Chondrocyte (in vitro differentiated cells): ENCODE measurements at regions not wholly inside any gene's neighbourhood (a gene's known extent, or its start where the extent isn't known, plus 50 kb on each side); places are given as distances from the start of the nearest gene placed in this dataset.

Source experiments
- DNase-seq: peaks from one replicate; pipeline ENCODE4 v3.0.0; 2021; ENCODE audit warnings: mixed read lengths, low spot score
- H3K27ac Mint-ChIP-seq: one replicate; pipeline ENCODE4 v1.8.0; 2021; ENCODE audit warnings: mild to moderate bottlenecking, moderate library complexity, mixed read lengths; ENCODE audit not compliant: unreplicated experiment
- H3K27me3 Mint-ChIP-seq: 2 replicates; pipeline ENCODE4 v1.8.0; 2021; ENCODE audit warnings: low read depth, mixed read lengths
- H3K36me3 Mint-ChIP-seq: 2 replicates; pipeline ENCODE4 v1.8.0; 2021; ENCODE audit warnings: low read depth, mixed read lengths
- H3K4me1 Mint-ChIP-seq: 2 replicates; pipeline ENCODE4 v1.8.0; 2021; ENCODE audit warnings: low read depth, mild to moderate bottlenecking, mixed read lengths
- H3K4me3 Mint-ChIP-seq: one replicate; pipeline ENCODE4 v1.8.0; 2021; ENCODE audit warnings: mild to moderate bottlenecking, moderate library complexity, mixed read lengths; ENCODE audit not compliant: unreplicated experiment
- H3K9me3 Mint-ChIP-seq: 2 replicates; pipeline ENCODE4 v1.8.0; 2021; ENCODE audit warnings: low read depth, mixed read lengths
- TF ChIP-seq, protein P1 (sequence below): fragments of 200-600 bp; sonication (generic); IDR thresholded peaks from 2 replicates; pipeline ENCODE4 v1.5.0; 2021; ENCODE audit warnings: antibody characterized with exemption, mild to moderate bottlenecking, moderate library complexity

DNA sequence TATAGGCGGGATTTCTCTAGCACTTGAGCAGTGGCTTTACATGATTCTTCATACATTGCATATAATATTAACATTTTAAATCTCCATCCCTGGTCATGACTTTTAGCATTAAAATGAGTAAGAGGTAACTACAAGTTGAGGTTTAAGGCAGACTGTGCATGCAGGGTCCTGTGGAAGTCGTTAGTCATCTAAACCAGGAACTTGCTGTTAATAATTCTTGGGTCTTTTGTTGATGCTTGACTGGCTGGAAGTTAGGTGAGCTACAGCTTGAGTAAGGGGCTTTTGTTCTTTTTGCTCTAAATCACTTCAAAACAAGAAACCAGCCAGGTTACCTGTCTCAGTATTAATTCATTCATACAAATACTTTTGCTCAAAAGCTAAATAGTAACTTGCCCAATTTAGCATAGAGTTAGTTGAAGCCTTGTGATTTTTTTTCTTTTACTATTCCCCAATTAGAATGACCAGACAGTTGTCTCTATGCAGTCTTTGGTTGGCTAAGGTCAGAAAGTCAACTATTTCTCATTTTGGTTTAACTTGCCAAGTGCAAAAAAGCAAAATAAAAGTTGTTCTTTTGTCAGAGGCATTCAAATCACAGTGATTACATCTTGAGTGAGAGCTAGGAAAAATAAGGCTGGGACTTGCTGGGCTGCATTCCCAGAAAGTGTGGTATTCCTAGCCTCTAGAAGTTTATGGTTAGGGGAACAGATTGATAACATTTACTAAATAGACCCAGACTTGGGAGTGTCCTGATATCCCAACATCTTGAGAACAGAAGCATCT lies 516.9 kb downstream of the PDHA2 start:
- H3K36me3 Mint-ChIP-seq: no peaks in the 10 kb centered on the region
- no peak overlapping the region for H3K27ac Mint-ChIP-seq
- DNase-seq: no peak
- TF ChIP-seq, protein P1, sequence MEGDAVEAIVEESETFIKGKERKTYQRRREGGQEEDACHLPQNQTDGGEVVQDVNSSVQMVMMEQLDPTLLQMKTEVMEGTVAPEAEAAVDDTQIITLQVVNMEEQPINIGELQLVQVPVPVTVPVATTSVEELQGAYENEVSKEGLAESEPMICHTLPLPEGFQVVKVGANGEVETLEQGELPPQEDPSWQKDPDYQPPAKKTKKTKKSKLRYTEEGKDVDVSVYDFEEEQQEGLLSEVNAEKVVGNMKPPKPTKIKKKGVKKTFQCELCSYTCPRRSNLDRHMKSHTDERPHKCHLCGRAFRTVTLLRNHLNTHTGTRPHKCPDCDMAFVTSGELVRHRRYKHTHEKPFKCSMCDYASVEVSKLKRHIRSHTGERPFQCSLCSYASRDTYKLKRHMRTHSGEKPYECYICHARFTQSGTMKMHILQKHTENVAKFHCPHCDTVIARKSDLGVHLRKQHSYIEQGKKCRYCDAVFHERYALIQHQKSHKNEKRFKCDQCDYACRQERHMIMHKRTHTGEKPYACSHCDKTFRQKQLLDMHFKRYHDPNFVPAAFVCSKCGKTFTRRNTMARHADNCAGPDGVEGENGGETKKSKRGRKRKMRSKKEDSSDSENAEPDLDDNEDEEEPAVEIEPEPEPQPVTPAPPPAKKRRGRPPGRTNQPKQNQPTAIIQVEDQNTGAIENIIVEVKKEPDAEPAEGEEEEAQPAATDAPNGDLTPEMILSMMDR: no peak
- no peaks in the 10 kb centered on the region for H3K27me3 Mint-ChIP-seq
- H3K4me3 Mint-ChIP-seq: no peak overlapping the region
- peaks cover 13% of the 10 kb centered on the region for H3K4me1 Mint-ChIP-seq
- H3K9me3 Mint-ChIP-seq: no peaks in the 10 kb centered on the region

DNA sequence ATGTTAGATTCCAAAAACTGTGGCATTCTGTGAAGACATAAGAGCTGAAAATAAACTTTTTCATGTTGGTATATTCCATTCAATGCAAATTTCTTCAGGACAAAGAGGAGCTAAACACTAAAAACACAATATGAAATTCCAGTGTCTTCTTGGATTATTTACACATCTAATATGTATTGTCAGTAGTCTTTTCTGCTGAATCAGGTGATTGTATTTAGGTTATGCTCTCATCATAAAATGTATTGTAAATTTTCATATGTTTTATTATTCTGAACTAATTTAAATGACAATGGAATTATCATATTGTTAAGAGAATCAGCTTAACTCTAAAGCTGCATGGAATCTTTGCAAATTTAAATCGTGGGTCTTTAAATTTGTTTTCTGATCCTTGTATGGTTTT lies 526.7 kb downstream of the PDHA2 start:
- no peak overlapping the region for H3K27ac Mint-ChIP-seq
- H3K4me1 Mint-ChIP-seq: no peaks in the 10 kb centered on the region
- H3K36me3 Mint-ChIP-seq: no peaks in the 10 kb centered on the region
- TF ChIP-seq, protein P1: no peak
- H3K4me3 Mint-ChIP-seq: no peak overlapping the region
- no peak for DNase-seq
- H3K27me3 Mint-ChIP-seq: peaks cover 1% of the 10 kb centered on the region
- H3K9me3 Mint-ChIP-seq: peaks cover 26% of the 10 kb centered on the region

GRCh38 chr4:96375367-96375766 lies 535.5 kb downstream of the PDHA2 start:
- no peak overlapping the region for H3K4me3 Mint-ChIP-seq
- no peaks in the 10 kb centered on the region for H3K4me1 Mint-ChIP-seq
- no peaks in the 10 kb centered on the region for H3K36me3 Mint-ChIP-seq
- no peak overlapping the region for H3K27ac Mint-ChIP-seq
- H3K9me3 Mint-ChIP-seq: peaks cover 8% of the 10 kb centered on the region
- H3K27me3 Mint-ChIP-seq: no peaks in the 10 kb centered on the region
- no peak for DNase-seq
- TF ChIP-seq, protein P1: no peak

GRCh38 chr4:96379524-96379923 lies 539.6 kb downstream of the PDHA2 start:
- Mint-ChIP-seq H3K4me3 (no peak overlapping the region), H3K27me3 (no peaks in the 10 kb centered on the region), H3K27ac (no peak overlapping the region), H3K4me1 (no peaks in the 10 kb centered on the region), H3K9me3 (peaks cover 4% of the 10 kb centered on the region), H3K36me3 (no peaks in the 10 kb centered on the region)
- no peak for DNase-seq
- TF ChIP-seq, protein P1: no peak

- DNase-seq: no peak
- H3K36me3 Mint-ChIP-seq: no peaks in the 10 kb centered on the region
- H3K27me3 Mint-ChIP-seq: no peaks in the 10 kb centered on the region
- no peaks in the 10 kb centered on the region for H3K4me1 Mint-ChIP-seq
- no peak overlapping the region for H3K27ac Mint-ChIP-seq
- peaks cover 4% of the 10 kb centered on the region for H3K9me3 Mint-ChIP-seq
- TF ChIP-seq, protein P1: no peak
- no peak overlapping the region for H3K4me3 Mint-ChIP-seq
These were observed 540.2 kb downstream of the PDHA2 start for GRCh38 chr4:96380106-96380505.
